BJ (cell line): ENCODE measurements at regions not wholly inside any gene's neighbourhood (a gene's known extent, or its start where the extent isn't known, plus 50 kb on each side); places are given as distances from the start of the nearest gene placed in this dataset.
A peak's percentile ranks its signal among the peaks of the same experiment; 100 is the strongest.
"Not testable (repeated sequence)": the region's sequence is repeated elsewhere in the genome, so short reads cannot be mapped to it uniquely, and the experiment has no call there.

Source experiments
- CTCF ChIA-PET: fragments of 350-600 bp; formaldehyde crosslinking; extraction: SDS; loops from one replicate; lab custom pipeline; 2021; ENCODE audit warnings: antibody characterized with exemption, inconsistent platforms; lab: Yijun Ruan, JAX
- POLR2A ChIA-PET: fragments of 300-600 bp; sonication (Branson Sonifier 250); formaldehyde crosslinking; extraction: SDS; loops from one replicate; lab custom pipeline; 2021; ENCODE audit warnings: antibody characterized with exemption; lab: Charles Lee
- DNase-seq: peaks from one replicate; pipeline ENCODE4 v3.0.0-alpha.2; 2011; ENCODE audit warnings: low read depth
- H3K27me3 ChIP-seq: 2 replicates; pipeline ENCODE4 v1.6.0; 2011; ENCODE audit warnings: low read length; ENCODE audit not compliant: control insufficient read depth, insufficient read depth
- H3K36me3 ChIP-seq: 2 replicates; pipeline ENCODE4 v1.5.1; 2011; ENCODE audit warnings: low read length; ENCODE audit not compliant: control insufficient read depth, insufficient read depth
- H3K4me3 ChIP-seq: 2 replicates; pipeline ENCODE4 v1.5.1; 2011; ENCODE audit warnings: low read depth, mild to moderate bottlenecking, control low read depth, low read length
- TF ChIP-seq, protein P1 (sequence below): IDR thresholded peaks from 2 replicates; pipeline ENCODE4 v1.5.1; 2011; ENCODE audit warnings: low read depth, mild to moderate bottlenecking, control low read depth, inconsistent platforms, low read length, moderate library complexity; ENCODE audit not compliant: insufficient read depth

DNA sequence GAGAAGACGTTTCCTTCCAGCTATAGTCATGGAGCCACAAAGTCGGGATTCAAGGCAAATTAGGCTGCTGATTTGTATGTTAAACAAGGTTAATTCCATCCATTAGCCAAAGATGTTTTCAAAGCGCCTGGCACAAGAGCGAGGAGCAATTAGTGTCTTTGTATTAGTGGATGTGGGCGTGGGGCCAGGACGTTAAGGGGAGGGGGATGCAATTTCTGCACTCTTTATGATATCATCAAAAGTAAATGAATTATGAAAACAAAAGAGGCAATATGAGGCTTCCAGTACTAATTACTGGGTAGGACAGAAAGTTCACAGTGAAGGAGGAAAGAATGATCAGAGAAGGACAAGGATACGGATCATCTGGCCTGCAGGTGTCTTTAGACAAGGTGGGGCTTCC, 230.9 kb upstream of the MSX2 start:
- Histone ChIP-seq H3K4me3 (no peak overlapping the region), H3K27me3 (no peaks in the 10 kb centered on the region; the same call in 1 of the 2 replicates), H3K36me3 (no peaks in the 10 kb centered on the region)
- DNase-seq: no peak
- POLR2A ChIA-PET: no interaction called here
- CTCF ChIA-PET: no interaction called here
- TF ChIP-seq, protein P1, sequence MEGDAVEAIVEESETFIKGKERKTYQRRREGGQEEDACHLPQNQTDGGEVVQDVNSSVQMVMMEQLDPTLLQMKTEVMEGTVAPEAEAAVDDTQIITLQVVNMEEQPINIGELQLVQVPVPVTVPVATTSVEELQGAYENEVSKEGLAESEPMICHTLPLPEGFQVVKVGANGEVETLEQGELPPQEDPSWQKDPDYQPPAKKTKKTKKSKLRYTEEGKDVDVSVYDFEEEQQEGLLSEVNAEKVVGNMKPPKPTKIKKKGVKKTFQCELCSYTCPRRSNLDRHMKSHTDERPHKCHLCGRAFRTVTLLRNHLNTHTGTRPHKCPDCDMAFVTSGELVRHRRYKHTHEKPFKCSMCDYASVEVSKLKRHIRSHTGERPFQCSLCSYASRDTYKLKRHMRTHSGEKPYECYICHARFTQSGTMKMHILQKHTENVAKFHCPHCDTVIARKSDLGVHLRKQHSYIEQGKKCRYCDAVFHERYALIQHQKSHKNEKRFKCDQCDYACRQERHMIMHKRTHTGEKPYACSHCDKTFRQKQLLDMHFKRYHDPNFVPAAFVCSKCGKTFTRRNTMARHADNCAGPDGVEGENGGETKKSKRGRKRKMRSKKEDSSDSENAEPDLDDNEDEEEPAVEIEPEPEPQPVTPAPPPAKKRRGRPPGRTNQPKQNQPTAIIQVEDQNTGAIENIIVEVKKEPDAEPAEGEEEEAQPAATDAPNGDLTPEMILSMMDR: no peak

DNA sequence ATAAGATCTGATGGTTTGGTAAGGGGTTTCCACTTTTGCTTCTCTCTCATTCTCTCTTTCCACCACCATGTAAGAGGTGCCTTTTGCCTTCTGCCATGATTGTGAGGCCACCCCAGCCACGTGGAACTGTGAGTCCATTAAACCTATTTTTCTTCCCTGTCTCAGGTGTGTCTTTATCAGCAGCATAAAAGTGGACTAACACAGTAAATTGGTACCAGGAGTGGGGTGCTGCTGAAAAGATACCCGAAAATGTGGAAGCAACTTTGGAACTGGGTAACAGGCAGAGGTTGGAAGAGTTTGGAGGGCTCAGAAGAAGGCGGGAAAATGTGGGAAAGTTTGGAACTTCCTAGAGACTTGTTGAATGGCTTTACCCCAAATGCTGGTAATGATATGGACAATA, 226.4 kb upstream of the MSX2 start:
- H3K36me3 ChIP-seq, H3K4me3 ChIP-seq, CTCF ChIA-PET, POLR2A ChIA-PET, H3K27me3 ChIP-seq, DNase-seq: not testable (repeated sequence)

DNA sequence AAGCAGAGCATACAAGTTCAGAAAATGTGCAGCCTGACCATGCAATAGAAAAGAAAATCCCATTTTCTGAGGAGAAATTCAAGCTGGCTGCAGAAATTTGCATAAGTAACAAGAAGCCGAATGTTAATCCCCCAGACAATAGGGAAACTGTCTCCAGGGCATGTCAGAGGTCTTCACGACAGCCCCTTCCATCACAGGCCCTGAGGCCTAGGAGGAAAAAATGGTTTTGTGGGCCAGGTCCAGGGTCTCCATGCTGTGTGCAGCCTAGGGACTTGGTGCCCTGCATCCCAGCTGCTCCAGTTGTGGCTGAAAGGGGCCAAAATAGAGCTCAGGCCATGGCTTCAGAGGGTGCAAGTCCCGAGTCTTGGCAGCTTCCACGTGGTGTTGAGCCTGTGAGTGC, 225.8 kb upstream of the MSX2 start:
- CTCF ChIA-PET, H3K4me3 ChIP-seq, DNase-seq, H3K36me3 ChIP-seq, POLR2A ChIA-PET, H3K27me3 ChIP-seq: not testable (repeated sequence)

DNA sequence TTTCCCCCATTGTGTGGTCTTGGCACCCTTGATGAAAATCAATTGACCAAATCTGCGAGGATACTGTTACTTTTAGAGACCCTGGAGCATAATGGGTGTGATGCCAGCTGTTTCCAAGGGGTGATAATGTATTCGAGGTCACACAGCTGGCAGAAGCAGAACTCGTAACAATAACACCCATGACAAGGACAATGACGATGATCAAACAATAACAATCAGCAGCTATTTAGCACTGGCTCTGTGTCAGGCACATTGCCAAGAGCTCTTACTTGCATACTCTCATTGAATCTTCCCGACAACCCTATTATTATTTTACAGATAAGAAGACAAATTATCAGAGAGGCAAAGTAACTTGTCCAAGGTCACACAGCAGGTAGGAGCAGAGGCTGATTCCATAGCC, 223.7 kb upstream of the MSX2 start:
- TF ChIP-seq, protein P1: no peak
- no peaks in the 10 kb centered on the region for H3K36me3 ChIP-seq
- no peak overlapping the region for H3K4me3 ChIP-seq
- H3K27me3 ChIP-seq: no peaks in the 10 kb centered on the region
- CTCF ChIA-PET: no interaction called here
- POLR2A ChIA-PET: no interaction called here
- no peak for DNase-seq

DNA sequence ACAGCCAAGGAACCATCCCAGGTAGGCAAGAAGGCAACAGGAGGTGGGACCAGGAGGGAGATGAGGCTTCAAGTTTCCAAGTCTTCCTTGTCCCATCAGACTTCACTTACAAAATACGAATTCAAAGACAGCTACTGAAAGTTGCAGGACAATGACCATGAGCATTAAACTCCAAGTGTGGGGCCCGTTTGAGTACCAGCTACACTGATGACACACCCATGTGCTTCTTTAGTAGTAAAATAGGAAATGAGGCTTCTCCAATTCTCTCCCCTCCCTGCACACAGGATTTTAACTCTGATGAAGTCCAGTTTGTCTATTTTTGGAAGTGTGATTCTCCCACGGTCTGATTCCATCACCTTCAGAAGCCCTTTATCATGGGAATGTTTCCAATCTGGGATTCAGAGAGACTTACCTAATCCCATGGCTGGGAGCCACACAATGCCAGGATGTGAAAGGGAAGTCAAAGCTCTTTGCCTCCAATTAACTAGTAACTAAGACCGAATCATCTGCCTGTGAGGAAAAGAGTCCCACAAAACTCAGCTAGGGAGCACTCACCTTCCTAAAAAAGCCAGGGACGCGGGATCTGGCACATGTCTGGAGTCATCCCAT, 222.8 kb upstream of the MSX2 start:
- ChIA-PET CTCF (no interaction called here), POLR2A (no interaction called here)
- H3K36me3 ChIP-seq: no peaks in the 10 kb centered on the region
- no peaks in the 10 kb centered on the region for H3K27me3 ChIP-seq
- DNase-seq: peak; percentile 31
- TF ChIP-seq, protein P1: no peak
- H3K4me3 ChIP-seq: no peak overlapping the region

DNA sequence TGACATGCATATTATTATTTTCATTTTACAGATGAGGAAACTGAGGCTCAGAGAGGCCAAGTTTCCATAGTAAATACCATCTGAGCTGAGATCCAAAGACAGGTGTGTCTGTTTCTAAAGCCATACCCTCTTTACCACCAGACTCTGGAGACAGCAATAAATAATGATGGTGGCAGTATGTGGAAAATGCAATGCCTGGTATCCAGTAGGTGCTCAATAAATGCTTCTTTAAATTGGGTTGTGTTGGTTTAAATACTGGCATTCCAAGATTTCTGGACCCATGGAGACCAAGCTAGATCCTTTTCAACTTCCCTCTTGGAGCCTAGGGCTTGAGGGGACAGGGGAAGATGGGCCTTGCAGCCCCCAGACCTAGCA, 221.3 kb upstream of the MSX2 start:
- TF ChIP-seq, protein P1: no peak
- no peaks in the 10 kb centered on the region for H3K36me3 ChIP-seq
- DNase-seq: no peak
- ChIA-PET POLR2A (no interaction called here), CTCF (no interaction called here)
- H3K4me3 ChIP-seq: no peak overlapping the region
- no peaks in the 10 kb centered on the region for H3K27me3 ChIP-seq
